ENCODE measurements at regions not wholly inside any gene's neighbourhood (a gene's known extent, or its start where the extent isn't known, plus 50 kb on each side); places are given as distances from the start of the nearest gene placed in this dataset.

DNA sequence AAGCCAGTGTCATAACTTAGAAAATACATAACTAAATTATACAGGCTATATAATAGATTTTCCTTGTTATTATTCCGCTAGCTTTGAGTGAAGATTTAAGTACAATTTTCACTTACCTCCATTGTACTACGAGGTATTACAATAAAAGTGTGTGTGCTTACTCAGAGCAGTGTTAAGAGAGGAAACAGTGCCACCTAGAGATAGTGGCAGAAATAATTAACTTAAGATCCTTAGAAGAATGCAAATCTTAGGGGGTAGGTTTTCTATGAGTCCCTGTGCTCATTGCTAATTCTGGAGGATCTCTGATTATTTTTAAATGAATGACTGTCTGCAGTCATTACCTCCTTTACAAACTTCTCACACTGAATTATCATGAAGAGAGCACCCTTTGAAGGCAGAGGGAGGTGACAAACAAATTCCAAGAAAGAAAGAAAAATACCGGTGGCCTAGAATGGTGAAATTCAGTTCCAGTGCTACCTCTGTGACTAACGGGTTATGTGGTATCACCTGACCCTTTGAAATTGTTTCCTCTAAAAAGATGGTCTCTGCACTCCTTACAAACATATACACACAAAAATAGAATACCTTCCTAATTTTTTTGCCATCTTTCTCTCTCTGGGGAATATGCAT, 379.8 kb downstream of the TRIM36 start:
- intact Hi-C loops (cut with DNase I), result no loop called here

DNA sequence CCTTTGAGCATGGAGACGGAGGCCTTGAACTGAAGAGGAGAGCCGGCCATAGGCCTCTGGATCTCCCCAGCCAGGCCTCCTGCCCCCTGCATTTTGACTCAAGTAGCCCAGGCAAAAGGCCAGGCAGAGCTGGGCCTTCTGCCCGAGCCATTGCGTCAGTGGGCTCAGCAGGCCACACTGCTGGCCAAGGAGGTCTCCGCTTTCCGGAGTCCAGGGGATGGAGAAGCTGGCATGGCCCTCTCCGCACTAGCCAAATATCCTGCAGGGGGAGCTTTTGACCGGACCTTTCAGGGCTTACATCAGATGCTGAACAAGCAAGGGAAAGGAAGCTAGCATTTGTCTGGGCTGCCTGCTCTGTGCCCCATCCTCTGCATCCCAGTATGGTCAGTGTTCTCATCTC, 386.8 kb downstream of the TRIM36 start:
- TF ChIP-seq, protein P1, sequence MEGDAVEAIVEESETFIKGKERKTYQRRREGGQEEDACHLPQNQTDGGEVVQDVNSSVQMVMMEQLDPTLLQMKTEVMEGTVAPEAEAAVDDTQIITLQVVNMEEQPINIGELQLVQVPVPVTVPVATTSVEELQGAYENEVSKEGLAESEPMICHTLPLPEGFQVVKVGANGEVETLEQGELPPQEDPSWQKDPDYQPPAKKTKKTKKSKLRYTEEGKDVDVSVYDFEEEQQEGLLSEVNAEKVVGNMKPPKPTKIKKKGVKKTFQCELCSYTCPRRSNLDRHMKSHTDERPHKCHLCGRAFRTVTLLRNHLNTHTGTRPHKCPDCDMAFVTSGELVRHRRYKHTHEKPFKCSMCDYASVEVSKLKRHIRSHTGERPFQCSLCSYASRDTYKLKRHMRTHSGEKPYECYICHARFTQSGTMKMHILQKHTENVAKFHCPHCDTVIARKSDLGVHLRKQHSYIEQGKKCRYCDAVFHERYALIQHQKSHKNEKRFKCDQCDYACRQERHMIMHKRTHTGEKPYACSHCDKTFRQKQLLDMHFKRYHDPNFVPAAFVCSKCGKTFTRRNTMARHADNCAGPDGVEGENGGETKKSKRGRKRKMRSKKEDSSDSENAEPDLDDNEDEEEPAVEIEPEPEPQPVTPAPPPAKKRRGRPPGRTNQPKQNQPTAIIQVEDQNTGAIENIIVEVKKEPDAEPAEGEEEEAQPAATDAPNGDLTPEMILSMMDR (IDR thresholded peaks at IDR 0.05), result no peak
- no peak for TF ChIP-seq EP300 (IDR thresholded peaks at IDR 0.05)
- intact Hi-C loops (cut with DNase I), result no loop called here
- H3K4me3 ChIP-seq, result no peak overlapping the region
- no peak overlapping the region for H3K27ac ChIP-seq
- 70 to 78% (median 75%) methylated on average over 8 of the region's 8 CpGs for WGBS, 3 donors
- H3K27me3 ChIP-seq, result no peaks in the 10 kb centered on the region
- H3K36me3 ChIP-seq, result no peaks in the 10 kb centered on the region
- no peak for DNase-seq
- H3K9me3 ChIP-seq, result no peaks in the 10 kb centered on the region
- no peaks in the 10 kb centered on the region for H3K4me1 ChIP-seq (ENCODE audit: insufficient read depth)

More for the DNA sequence above, 379.8 kb downstream of the TRIM36 start:
- no peak overlapping the region for H3K27ac ChIP-seq
- no peaks in the 10 kb centered on the region for H3K36me3 ChIP-seq
- H3K4me3 ChIP-seq, result no peak overlapping the region
- H3K27me3 ChIP-seq, result no peaks in the 10 kb centered on the region
- no peaks in the 10 kb centered on the region for H3K9me3 ChIP-seq
- DNase-seq, result no peak
- TF ChIP-seq EP300 (IDR thresholded peaks at IDR 0.05) (no peak), POLR2A (IDR thresholded peaks at IDR 0.05) (no peak)
- TF ChIP-seq, protein P1 (IDR thresholded peaks at IDR 0.05), result no peak
- 44 to 58% (median 49%) methylated on average over 4 of the region's 4 CpGs for WGBS, 3 donors
- no peaks in the 10 kb centered on the region for H3K4me1 ChIP-seq (ENCODE audit: insufficient read depth)

DNA sequence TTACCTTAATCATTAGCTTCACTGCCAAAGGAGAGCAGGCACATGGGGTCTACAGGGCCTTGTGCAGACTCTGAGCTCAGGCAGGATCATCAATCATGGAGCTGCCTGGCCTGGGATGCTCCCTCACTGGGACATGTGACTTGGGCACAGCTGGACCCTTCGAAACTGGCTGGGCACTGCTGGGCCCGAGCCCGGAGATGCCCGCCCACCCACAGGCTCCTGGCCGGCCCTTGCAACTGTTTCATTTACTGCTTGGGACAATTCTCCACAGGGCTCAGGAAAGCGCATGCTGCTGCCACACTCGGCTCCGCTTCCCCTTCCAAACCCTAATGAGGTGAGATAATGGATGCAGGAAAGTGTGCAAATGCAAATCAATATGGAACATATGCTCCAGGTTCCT, 387.5 kb downstream of the TRIM36 start:
- Histone ChIP-seq H3K36me3 (no peaks in the 10 kb centered on the region), H3K4me1 (ENCODE audit: insufficient read depth) (no peaks in the 10 kb centered on the region), H3K9me3 (no peaks in the 10 kb centered on the region), H3K27me3 (no peaks in the 10 kb centered on the region), H3K27ac (no peak overlapping the region), H3K4me3 (no peak overlapping the region)
- intact Hi-C loops (cut with DNase I), result no loop called here
- TF ChIP-seq, protein P1 (IDR thresholded peaks at IDR 0.05), result no peak
- TF ChIP-seq EP300 (IDR thresholded peaks at IDR 0.05), result no peak
- no peak for TF ChIP-seq POLR2A (IDR thresholded peaks at IDR 0.05)
- WGBS, 3 donors, result 89 to 93% (median 92%) methylated on average over 8 of the region's 8 CpGs
- no peak for DNase-seq

DNA sequence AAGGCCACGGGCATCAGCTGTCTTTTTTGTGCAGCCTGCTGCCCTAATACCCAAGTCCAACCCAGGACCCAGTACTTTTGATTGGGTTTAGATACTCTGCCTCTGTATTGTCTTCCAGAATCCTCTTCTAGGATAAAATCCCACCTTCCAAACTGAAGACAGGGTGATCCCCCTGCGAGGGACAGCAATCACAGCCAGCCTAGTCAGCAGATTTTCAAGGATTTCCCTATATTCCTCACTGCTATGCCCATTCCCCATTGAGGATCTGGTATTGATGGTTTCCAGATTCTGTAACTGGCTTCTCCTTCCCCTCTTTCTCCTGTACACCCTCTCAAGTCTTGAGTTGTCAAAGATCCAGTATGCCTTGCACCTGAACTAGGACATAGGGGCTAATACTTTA, 389.4 kb downstream of the TRIM36 start:
- H3K4me1 ChIP-seq (ENCODE audit: insufficient read depth), result no peaks in the 10 kb centered on the region
- WGBS, 3 donors, result 54 to 77% (median 58%) methylated on average over 2 of the region's 2 CpGs
- H3K9me3 ChIP-seq, result peaks cover 0 to 4% of the 10 kb centered on the region in 2 donors
- no peaks in the 10 kb centered on the region for H3K36me3 ChIP-seq
- intact Hi-C loops (cut with DNase I), result no loop called here
- H3K27me3 ChIP-seq, result no peaks in the 10 kb centered on the region
- no peak overlapping the region for H3K27ac ChIP-seq
- no peak for DNase-seq
- no peak overlapping the region for H3K4me3 ChIP-seq
- no peak for TF ChIP-seq POLR2A (IDR thresholded peaks at IDR 0.05)
- TF ChIP-seq EP300 (IDR thresholded peaks at IDR 0.05), result no peak
- TF ChIP-seq, protein P1 (IDR thresholded peaks at IDR 0.05), result no peak
